Right renal pelvis (tissue), 4 donors: ENCODE measurements at regions not wholly inside any gene's neighbourhood (a gene's known extent, or its start where the extent isn't known, plus 50 kb on each side); places are given as distances from the start of the nearest gene placed in this dataset.

Experiments used
- DNase-seq, 4 donors: peaks; one replicate each; pipeline ENCODE4 v3.0.0-alpha.2; 2013; ENCODE audit warnings: low read depth in 4 of 4, low spot score in 3 of 4, missing footprints in 1 of 4

DNA sequence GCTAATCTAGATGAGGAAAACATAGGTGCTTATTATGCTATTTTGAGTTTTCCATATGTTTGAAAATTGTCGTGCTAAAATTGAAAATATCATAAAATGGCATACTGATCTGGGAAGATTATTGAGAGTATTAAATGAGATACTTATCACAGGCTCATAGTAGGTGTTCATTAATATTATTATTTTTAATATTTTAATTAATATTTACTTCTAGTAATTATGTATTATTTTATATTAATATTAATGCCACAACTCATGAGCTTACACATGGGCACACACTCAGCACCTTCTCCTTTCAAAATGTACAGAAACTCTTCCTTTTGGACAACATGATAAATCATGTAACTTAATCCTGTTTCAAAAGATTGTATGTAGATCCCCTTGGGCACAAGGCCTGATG, 223.6 kb downstream of the RAB28 start:
- DNase-seq: no peak

GRCh38 chr4:13250263-13250662, 233.9 kb downstream of the RAB28 start:
- no peak for DNase-seq

DNA sequence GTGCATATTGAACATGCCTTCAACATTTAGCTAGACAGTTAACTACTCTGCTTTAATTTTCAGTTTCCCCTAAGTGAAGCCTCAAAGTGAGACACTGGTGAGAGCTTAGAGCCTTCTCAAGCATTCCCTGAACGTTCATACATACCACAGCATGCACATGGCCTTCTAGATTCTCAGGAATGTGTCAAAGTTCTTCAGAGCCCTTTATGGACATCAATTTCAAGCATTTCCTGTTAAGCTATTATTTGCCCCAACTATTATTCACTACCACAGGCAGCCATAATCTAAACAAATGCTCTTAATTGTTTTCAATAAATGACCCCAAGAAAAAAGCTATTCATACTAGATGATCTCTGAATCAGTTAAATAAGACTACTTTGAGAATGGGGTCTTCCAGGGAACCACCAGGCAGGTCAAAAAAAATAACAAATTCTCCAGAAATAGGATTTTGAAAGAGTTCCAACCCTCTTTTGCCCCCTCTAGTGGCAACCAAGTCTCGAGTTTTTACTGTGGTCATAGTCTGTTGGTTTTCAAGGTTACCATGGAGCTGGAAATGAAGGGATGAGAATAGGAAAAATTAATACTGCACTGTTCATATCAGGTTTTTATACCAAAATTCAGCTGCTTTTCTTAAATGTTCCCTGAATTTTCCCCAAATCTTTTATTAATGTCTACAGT, 235.4 kb downstream of the RAB28 start:
- DNase-seq: no peak

GRCh38 chr4:13246107-13246506, 238.0 kb downstream of the RAB28 start:
- DNase-seq: no peak

DNA sequence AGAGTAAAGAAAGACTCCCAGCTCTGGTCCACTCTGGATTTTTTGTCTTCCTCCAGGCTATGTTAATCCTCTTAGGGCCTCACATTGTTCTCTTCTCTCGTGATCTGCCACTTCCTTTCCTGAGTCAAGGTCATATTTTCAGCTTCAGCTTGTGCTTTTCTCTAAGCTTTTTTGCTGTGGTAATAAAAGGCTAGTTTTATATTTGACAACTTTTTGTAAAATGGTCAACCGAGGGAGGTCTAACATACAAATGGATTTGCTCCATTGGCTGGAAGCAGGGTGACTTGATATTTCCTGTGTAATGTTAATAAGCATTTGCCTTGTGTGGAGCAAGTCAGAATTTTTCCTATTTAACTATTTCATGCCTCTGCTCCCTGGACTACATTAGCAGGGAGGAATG, 239.7 kb downstream of the RAB28 start:
- DNase-seq: peak in 1 of 4 donors; percentile 12

DNA sequence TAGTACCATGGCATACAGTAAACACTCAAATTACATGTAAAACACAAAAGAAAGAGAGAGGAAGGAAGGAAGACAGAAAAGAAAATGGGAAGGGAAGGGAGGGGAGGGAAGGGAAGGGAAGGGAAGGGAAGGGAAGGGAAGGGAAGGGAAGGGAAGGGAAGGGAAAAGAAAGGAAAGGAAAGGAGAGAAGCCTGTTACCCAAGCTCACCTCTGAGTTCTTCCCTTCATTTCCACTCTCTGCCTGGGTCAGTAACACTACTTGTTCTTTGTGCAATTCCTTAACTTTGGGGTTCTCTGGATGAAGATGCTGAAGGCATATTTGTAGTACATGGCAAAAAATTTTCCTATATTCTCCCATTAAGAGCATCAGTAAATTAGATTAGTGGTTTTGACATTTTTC, 241.0 kb downstream of the RAB28 start:
- DNase-seq: no peak

DNA sequence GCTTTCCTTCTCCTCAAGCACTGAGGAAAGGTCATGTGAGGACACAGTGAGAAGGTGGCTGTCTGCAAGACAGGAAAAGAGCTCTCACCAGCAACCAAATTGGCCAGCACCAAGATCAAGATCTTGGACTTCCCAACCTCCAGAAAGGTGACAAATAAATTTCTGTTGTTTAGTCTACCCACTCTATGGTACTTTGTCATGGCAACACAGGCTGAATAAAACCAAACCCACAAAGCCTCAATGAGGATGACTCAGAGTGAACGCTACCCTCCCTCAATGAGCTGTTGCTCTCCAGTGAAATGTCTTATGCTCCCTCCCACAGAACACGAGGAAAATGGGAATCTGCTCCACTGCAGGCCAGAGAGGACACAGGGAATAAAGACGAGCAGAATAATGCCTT, 244.1 kb downstream of the RAB28 start:
- DNase-seq: no peak

DNA sequence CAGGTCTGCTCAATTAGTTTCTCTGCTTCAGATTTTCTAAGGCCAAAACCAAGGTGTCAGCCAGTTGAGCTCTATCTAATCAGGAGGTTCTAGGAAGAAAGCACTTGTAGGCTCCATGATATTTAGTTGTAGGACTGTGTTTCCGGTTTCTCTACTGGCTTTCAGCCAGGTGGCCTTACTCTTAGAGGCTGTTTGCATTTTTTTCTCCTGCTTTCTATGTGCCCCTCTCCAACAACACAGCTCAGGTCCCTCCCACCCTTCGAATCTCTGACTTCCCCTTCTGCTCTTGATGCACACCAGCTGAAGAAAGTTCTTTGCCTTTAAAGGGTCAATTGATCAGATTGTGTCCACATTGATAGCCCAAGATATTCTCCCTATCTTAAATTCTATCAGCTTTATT, 245.2 kb downstream of the RAB28 start:
- no peak for DNase-seq

GRCh38 chr4:13236485-13236884, 247.7 kb downstream of the RAB28 start:
- no peak for DNase-seq

DNA sequence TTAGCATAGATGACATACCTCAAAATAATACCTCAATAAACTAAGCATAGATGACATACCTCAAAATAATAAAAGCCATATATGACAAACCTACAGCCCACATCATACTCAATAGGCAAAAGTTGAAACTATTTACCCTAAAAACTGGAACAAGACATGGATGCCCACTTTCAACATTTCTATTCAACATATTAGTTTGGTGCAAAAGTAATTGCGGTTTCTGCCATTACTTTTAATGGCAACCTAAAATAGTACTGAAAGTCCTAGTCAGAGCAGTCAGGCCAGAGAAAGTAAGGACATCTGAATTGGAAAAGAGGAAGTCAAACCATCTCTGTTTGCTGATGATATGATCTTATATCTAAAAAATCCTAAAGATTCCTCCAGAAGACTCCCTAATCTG, 250.4 kb downstream of the RAB28 start:
- DNase-seq: no peak

DNA sequence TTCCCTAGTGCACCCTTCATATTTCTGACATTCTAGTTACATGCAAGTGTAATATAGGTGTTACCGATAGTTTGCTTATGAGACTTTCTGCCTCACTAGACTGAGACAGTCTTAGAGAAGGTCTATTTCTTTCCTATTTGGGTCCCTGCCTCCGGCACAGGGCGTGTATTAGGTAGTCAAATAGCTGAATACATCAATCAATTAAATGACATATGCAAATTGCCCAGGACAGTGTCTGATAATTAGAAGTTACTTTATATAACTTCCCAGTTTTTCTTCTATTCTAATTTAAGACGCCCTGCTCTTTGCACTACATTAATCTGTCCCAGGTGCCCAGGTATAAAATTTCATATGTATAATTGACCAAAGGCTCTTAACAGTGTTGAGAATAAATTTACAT, 264.2 kb downstream of the RAB28 start:
- DNase-seq: no peak

GRCh38 chr4:13218326-13218958, 265.7 kb downstream of the RAB28 start:
- DNase-seq: no peak

- no peak for DNase-seq
These were observed 268.6 kb downstream of the RAB28 start for GRCh38 chr4:13215560-13215959.

GRCh38 chr4:13212936-13213335, 271.2 kb downstream of the RAB28 start:
- no peak for DNase-seq

DNA sequence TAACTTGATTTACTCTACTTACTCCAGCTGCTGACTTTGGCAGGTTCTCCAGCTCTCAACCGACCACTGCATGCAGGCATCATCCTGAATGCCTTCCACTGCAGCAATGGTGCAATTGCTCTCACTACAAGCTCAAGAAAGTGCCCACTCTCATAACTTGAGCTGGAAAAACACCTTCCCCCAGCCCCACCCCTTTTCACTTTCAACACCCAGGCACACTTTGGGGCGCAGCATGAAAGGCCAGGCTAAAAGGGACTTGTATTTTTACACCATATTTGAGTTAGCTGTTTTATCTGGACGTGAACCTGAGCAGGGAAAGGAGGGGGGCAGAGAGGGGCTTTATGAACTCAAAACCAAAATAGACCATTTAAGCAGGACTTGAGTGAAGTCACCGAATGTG, 274.5 kb downstream of the RAB28 start:
- DNase-seq: no peak

DNA sequence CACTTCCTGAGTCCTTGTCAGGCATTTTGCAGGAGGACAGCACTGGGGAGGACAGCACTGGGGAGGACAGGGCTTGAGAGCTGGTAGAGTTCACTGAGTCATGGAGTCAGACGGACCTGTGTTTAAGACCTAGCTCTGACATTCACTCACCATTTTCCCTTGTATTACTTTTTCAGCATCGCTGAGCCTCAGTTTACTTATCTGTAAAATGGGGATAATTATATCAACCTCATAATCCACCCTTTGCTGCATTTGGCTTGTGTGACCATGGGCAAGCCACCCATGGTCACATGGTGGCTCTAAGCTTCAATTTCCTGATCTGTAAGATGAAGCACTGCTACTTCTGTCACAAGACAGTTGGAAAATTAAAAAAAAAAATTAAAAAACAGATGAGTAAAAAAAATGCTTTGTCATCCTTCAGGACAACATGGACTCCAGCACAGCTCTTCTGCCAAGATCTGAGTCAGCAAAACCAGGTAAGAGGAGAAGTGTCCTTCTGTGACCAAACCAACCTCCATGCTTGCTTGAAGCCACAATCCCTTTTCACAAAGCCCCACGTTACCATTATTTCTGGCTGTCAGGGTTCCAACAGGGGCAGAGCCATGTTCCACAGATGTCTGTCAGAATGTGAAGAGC, 275.5 kb downstream of the RAB28 start:
- no peak for DNase-seq

- no peak for DNase-seq
These were observed 276.9 kb downstream of the RAB28 start for GRCh38 chr4:13207226-13207625.

DNA sequence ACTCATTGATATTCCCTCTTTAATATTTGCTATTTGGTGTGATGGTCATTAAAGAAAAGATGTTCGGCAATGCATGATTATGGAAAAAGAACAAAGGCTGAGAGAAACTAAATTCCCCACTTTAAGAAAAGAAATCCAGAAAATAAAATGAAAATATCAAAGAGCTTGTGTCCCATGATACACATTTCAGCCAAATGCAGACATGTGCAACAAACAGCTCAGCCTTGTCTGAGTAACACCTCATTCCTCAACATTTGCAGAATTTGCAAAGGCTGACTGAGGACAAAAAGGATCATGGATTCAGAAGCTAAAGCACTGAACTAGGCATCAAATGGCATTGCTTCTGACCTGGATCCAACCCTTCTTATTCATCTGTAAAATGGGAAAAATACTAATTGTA, 281.0 kb downstream of the RAB28 start:
- no peak for DNase-seq

GRCh38 chr4:13202701-13203100, 281.4 kb downstream of the RAB28 start:
- DNase-seq: no peak

DNA sequence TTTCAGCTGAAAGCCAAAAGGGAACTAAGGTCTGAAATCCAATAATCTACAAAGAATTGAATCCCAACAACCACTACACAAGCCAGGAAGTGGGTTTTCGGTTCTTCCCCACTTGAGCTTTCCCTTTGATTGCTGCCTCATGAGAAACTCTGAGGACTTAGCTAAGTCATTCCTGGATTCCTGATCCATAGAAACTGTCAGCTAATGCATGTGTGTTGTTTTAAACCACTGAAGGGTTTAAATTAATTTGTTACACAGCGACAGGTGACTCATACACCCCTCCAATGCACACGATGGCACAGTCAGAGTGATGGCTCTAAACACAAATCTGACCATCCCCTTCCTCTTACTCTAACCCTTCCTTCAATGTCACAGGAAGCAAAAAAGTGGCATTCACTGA, 282.9 kb downstream of the RAB28 start:
- no peak for DNase-seq

DNA sequence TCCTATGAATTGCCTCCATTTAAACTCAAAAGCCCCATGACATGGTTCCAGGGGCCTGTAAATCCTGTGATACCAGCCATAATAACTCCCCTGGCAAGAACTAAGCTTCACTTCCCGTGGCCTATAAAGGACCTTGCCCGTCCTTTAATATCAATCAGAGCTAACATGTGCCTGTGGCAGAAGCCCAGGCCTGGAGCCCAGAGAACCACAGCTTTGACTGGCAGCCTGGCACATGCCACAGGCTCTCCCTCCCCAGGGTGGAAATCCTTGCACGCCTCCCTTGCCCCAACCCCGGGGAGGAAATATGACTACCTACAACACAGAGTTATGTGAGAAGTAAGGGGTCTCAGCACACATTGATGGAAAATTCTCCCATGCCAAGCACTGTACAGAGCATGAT, 287.4 kb downstream of the RAB28 start:
- DNase-seq: no peak

GRCh38 chr4:13193662-13194061, 290.5 kb downstream of the RAB28 start:
- no peak for DNase-seq
